ENCODE measurements at regions not wholly inside any gene's neighbourhood (a gene's known extent, or its start where the extent isn't known, plus 50 kb on each side); places are given as distances from the start of the nearest gene placed in this dataset.
A peak's percentile ranks its signal among the peaks of the same experiment; 100 is the strongest.

DNA sequence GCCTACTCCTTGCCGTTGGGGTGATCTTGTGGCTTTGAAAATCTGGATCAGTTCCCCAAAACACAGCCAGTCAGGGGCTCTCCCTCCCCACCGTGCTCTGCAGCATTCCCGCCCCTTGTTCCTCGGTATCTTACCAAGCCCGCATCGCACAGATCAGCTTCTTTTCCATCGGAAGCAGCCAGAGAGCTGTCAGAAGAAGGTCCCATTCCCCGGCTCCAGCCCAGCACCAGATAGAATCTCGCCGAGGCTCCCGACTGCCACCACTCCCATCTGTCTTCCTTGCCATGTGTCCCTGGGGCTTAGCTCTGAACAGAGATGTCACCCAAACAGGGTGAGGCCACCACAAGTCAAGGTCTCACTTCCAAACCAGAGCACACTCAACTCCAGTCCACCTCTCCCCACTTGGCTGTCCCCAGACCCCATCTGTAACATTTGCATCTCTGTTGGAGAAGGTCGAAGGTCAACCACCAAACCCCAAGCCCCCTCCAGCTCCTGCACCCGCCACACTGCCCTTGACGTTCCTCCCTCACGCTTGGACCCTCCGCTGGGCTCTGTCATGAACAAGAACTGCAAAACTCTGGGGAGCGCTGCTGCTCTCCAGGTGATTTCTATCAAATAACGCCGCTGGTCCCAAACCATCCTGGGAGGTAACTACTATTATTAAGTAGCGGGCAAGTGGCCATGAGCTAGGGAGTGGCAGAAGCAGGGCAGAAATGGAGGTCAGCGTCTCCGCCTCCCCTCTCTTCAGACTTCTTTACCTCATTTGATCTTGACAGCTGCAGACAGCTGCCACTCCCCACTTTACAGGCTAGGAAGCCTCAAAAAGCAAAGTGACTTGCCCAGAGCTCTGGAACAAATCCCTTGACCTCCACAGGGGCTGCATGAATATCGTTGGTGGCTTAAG lies 70.0 kb upstream of the TAF1B start:
- H3K4me3 Mint-ChIP-seq (ENCODE audit: unreplicated experiment): no peak overlapping the region
- no peak for DNase-seq (ENCODE audit: extremely low spot score, unreplicated experiment)

DNA sequence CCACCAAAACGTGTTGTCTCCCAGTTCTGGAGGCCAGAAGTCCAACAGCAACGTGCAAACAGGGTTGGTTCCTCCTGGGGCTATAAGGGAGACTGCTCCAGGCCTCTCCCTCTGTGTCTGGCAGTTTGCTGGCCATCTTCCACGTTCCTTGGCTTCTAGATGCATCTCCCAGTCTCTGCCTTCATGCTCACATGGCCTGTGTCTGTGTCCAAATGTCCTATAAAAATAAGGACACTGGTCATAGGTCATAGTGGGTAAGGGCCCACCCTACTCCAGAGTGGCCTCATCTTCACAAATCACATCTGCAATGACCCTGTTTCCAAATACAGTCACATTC lies 69.4 kb upstream of the TAF1B start:
- H3K27me3 Mint-ChIP-seq (ENCODE audit: unreplicated experiment): peaks cover 3% of the 10 kb centered on the region
- peaks cover 24% of the 10 kb centered on the region for H3K4me1 Mint-ChIP-seq (ENCODE audit: unreplicated experiment)
- no peaks in the 10 kb centered on the region for H3K36me3 Mint-ChIP-seq (ENCODE audit: unreplicated experiment)
- no peak overlapping the region for H3K27ac Mint-ChIP-seq (ENCODE audit: unreplicated experiment)
- no peaks in the 10 kb centered on the region for H3K9me3 Mint-ChIP-seq (ENCODE audit: unreplicated experiment)
- TF ChIP-seq, protein P1, sequence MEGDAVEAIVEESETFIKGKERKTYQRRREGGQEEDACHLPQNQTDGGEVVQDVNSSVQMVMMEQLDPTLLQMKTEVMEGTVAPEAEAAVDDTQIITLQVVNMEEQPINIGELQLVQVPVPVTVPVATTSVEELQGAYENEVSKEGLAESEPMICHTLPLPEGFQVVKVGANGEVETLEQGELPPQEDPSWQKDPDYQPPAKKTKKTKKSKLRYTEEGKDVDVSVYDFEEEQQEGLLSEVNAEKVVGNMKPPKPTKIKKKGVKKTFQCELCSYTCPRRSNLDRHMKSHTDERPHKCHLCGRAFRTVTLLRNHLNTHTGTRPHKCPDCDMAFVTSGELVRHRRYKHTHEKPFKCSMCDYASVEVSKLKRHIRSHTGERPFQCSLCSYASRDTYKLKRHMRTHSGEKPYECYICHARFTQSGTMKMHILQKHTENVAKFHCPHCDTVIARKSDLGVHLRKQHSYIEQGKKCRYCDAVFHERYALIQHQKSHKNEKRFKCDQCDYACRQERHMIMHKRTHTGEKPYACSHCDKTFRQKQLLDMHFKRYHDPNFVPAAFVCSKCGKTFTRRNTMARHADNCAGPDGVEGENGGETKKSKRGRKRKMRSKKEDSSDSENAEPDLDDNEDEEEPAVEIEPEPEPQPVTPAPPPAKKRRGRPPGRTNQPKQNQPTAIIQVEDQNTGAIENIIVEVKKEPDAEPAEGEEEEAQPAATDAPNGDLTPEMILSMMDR (IDR thresholded peaks at IDR 0.05): no peak
- DNase-seq (ENCODE audit: extremely low spot score, unreplicated experiment): no peak
- H3K4me3 Mint-ChIP-seq (ENCODE audit: unreplicated experiment): no peak overlapping the region

More for the DNA sequence above, 70.0 kb upstream of the TAF1B start:
- Mint-ChIP-seq H3K9me3 (ENCODE audit: unreplicated experiment) (no peaks in the 10 kb centered on the region), H3K27ac (ENCODE audit: unreplicated experiment) (peak overlapping the region; percentile 47), H3K36me3 (ENCODE audit: unreplicated experiment) (no peaks in the 10 kb centered on the region), H3K4me1 (ENCODE audit: unreplicated experiment) (peaks cover 24% of the 10 kb centered on the region), H3K27me3 (ENCODE audit: unreplicated experiment) (no peaks in the 10 kb centered on the region)
- TF ChIP-seq, protein P1 (IDR thresholded peaks at IDR 0.05): no peak

DNA sequence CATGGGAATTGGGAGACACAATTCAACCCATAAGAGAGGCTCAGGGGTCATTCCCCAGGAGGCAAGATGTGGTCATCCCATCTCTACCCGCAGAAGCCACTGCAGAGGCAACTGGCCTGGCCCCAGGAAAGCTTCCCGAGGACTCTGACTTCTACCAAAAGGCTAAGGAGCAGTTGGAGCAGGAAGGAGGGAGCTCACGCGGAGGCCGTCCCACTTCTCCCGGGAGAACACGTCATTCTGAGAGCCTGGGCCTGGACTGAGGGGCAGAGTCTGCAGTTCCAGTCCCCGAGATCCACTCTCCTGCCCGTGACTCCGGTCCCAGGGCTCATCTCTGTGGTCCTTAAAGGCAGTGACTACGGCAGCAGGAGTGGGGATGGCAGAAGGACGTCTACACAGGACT lies 69.0 kb upstream of the TAF1B start:
- no peak overlapping the region for H3K4me3 Mint-ChIP-seq (ENCODE audit: unreplicated experiment)
- no peaks in the 10 kb centered on the region for H3K36me3 Mint-ChIP-seq (ENCODE audit: unreplicated experiment)
- peaks cover 3% of the 10 kb centered on the region for H3K27me3 Mint-ChIP-seq (ENCODE audit: unreplicated experiment)
- no peak overlapping the region for H3K27ac Mint-ChIP-seq (ENCODE audit: unreplicated experiment)
- no peak for DNase-seq (ENCODE audit: extremely low spot score, unreplicated experiment)
- TF ChIP-seq, protein P1 (IDR thresholded peaks at IDR 0.05): no peak
- no peaks in the 10 kb centered on the region for H3K9me3 Mint-ChIP-seq (ENCODE audit: unreplicated experiment)
- H3K4me1 Mint-ChIP-seq (ENCODE audit: unreplicated experiment): peaks cover 24% of the 10 kb centered on the region

DNA sequence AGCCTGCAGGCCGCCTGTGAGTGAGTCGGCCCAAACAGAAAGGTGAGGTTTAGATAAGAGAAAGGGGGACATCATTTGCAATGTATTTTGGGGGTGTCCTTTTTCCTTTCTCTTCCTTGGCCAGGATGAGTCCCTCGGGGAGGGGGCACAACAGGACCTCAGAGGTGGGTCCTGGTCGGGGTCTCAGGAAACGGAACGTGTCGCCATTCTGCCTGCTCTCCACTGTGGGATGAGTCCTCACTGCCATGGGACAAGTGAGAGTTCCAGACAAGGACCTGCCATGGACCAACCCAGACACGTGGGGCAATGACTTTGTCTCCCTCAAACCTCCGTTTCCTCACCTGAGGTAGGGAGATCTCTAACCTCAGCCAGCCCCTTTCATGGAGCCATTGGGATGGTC lies 67.9 kb upstream of the TAF1B start:
- H3K4me1 Mint-ChIP-seq (ENCODE audit: unreplicated experiment): peaks cover 17% of the 10 kb centered on the region
- no peak overlapping the region for H3K27ac Mint-ChIP-seq (ENCODE audit: unreplicated experiment)
- H3K4me3 Mint-ChIP-seq (ENCODE audit: unreplicated experiment): no peak overlapping the region
- H3K27me3 Mint-ChIP-seq (ENCODE audit: unreplicated experiment): peaks cover 3% of the 10 kb centered on the region
- no peak for DNase-seq (ENCODE audit: extremely low spot score, unreplicated experiment)
- H3K9me3 Mint-ChIP-seq (ENCODE audit: unreplicated experiment): no peaks in the 10 kb centered on the region
- H3K36me3 Mint-ChIP-seq (ENCODE audit: unreplicated experiment): no peaks in the 10 kb centered on the region
- TF ChIP-seq, protein P1 (IDR thresholded peaks at IDR 0.05): no peak

DNA sequence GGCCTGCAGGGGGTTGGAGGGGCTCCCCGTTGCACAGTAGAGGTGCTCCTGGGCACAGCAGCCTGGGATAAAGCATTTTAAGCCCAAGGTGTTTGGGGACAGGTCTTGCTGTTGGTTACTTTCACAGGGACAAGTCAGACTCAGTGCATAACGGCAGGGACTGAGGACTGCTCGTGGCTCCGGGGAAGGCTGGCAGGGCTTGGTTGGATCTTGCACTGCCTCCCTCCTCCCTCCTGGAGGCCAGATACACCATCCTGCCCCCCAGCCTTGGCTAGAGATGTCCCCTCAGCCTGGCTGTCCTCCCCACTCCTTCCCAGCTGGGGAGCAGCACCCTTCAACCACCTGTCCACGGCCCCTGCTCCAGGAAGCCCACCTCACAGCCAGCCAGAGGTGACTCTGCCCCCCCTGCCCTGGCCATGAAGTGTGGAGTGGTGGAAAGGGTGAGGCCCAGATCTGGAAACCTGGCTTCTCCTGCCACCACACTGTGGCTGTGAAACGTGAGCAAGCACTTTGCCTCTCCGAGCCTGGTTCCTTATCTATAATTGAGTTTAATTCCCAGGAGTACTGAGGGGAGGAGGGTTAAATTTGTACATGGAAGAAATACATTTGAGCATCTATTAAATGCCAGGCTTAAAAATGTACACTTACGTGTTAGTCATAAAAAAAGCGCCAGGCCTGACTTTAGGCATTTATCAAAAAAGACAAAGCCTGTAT lies 67.1 kb upstream of the TAF1B start:
- Mint-ChIP-seq H3K36me3 (ENCODE audit: unreplicated experiment) (no peaks in the 10 kb centered on the region), H3K27me3 (ENCODE audit: unreplicated experiment) (peaks cover 3% of the 10 kb centered on the region), H3K9me3 (ENCODE audit: unreplicated experiment) (no peaks in the 10 kb centered on the region), H3K4me1 (ENCODE audit: unreplicated experiment) (peaks cover 13% of the 10 kb centered on the region), H3K4me3 (ENCODE audit: unreplicated experiment) (no peak overlapping the region), H3K27ac (ENCODE audit: unreplicated experiment) (no peak overlapping the region)
- DNase-seq (ENCODE audit: extremely low spot score, unreplicated experiment): no peak
- TF ChIP-seq, protein P1 (IDR thresholded peaks at IDR 0.05): no peak
